HFF-Myc (cell line): ENCODE measurements at regions not wholly inside any gene's neighbourhood (a gene's known extent, or its start where the extent isn't known, plus 50 kb on each side); places are given as distances from the start of the nearest gene placed in this dataset.

Experiments
- DNase-seq: peaks from one replicate; pipeline ENCODE4 v3.0.0-alpha.2; 2011; ENCODE audit warnings: low read depth; ENCODE audit errors: extremely low read depth
- H3K4me3 ChIP-seq: replicated peaks from 2 replicates; pipeline ENCODE4 v1.5.1; 2011; ENCODE audit warnings: low read depth, mild to moderate bottlenecking, control low read depth, low read length
- TF ChIP-seq, protein P1 (sequence below): IDR thresholded peaks from 2 replicates; pipeline ENCODE4 v1.5.1; 2012; ENCODE audit warnings: mild to moderate bottlenecking, low read depth, low read length, control low read depth; ENCODE audit errors: missing control alignments

GRCh38 chr6:86276056-86276455 lies 633.4 kb upstream of the SYNCRIP start:
- no peak for DNase-seq
- TF ChIP-seq, protein P1, sequence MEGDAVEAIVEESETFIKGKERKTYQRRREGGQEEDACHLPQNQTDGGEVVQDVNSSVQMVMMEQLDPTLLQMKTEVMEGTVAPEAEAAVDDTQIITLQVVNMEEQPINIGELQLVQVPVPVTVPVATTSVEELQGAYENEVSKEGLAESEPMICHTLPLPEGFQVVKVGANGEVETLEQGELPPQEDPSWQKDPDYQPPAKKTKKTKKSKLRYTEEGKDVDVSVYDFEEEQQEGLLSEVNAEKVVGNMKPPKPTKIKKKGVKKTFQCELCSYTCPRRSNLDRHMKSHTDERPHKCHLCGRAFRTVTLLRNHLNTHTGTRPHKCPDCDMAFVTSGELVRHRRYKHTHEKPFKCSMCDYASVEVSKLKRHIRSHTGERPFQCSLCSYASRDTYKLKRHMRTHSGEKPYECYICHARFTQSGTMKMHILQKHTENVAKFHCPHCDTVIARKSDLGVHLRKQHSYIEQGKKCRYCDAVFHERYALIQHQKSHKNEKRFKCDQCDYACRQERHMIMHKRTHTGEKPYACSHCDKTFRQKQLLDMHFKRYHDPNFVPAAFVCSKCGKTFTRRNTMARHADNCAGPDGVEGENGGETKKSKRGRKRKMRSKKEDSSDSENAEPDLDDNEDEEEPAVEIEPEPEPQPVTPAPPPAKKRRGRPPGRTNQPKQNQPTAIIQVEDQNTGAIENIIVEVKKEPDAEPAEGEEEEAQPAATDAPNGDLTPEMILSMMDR = no peak
- no peak overlapping the region for H3K4me3 ChIP-seq

- no peak for DNase-seq
- TF ChIP-seq, protein P1 = no peak
- no peak overlapping the region for H3K4me3 ChIP-seq
Measured at GRCh38 chr6:86273936-86274335, 631.2 kb upstream of the SYNCRIP start.

- H3K4me3 ChIP-seq = no peak overlapping the region
- DNase-seq = no peak
- TF ChIP-seq, protein P1 = no peak
Measured at GRCh38 chr6:86256615-86257187, 614.0 kb upstream of the SYNCRIP start.

DNA sequence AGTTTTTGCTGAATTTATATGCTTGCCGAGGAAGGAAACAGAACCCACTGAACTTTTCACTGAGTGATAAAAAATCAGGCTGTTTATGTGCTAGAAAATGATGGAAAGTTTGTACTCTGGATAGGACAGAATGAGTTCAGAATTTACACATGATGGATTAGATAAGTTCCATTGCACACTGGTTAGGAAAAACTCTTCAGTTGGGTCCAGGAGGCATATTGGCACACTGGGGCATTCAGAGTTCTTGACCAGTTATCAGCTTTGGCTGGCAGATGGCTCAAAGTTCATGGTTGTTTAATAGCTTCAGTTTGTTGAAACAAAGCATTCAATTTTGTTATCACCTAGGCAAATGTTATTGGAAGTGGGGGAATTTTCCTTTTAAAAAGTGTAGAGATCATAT lies 613.3 kb upstream of the SYNCRIP start:
- no peak for DNase-seq
- H3K4me3 ChIP-seq = no peak overlapping the region
- TF ChIP-seq, protein P1 = no peak

GRCh38 chr6:86251106-86251505 lies 608.4 kb upstream of the SYNCRIP start:
- no peak overlapping the region for H3K4me3 ChIP-seq
- TF ChIP-seq, protein P1 = no peak
- DNase-seq = no peak

DNA sequence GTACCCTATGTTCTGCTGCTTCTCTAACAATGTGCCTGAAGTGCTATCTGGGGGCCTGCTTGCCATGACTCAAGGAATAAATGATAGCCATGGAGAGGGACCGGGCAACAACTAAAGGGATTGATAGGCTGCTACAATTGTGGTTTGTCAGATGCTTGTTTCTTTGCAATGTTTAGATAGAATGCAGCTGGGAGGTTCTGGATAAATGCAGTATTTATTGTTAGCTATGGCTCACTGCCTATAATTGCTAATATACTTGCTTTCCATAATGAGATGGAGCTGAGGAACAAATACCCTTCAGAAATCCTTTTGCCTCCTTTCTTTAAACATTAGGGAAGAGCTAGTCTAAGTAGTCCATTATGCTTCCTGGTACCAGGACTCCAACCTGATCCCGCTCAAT lies 575.2 kb upstream of the SYNCRIP start:
- TF ChIP-seq, protein P1 = no peak
- no peak for DNase-seq
- no peak overlapping the region for H3K4me3 ChIP-seq

DNA sequence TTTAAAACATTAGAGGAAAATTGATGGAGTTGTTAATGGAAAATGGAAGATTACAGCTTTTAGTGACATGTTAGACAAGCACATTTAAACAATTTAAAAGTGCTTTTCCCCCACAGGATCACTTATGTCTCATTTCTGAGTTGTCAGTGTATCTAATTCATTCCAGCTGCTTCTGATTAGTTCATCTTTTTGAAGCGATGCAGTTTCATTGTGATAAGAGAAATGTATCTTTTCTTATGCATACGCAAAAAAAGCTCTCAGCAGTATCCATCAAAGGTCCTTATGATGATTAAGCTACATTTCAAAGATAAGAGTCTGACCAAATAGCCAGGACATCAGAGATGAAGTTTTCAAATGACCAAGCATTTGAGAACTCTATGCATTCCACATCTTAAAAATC lies 572.6 kb upstream of the SYNCRIP start:
- no peak overlapping the region for H3K4me3 ChIP-seq
- TF ChIP-seq, protein P1 = no peak
- DNase-seq = no peak
